B cell (primary cell): ENCODE measurements at regions not wholly inside any gene's neighbourhood (a gene's known extent, or its start where the extent isn't known, plus 50 kb on each side); places are given as distances from the start of the nearest gene placed in this dataset.

Experiments used
- EZH2 ChIP-seq: IDR thresholded peaks from 2 replicates; pipeline ENCODE4 v1.6.1; 2012; ENCODE audit warnings: borderline replicate concordance, low read depth, mild to moderate bottlenecking, moderate library complexity, low read length; ENCODE audit not compliant: insufficient read depth, poor library complexity, severe bottlenecking
- TF ChIP-seq, protein P1 (sequence below): fragments of 200-600 bp; IDR thresholded peaks from one replicate; pipeline ENCODE4 v1.8.0; 2022; ENCODE audit warnings: antibody characterized with exemption, mild to moderate bottlenecking

DNA sequence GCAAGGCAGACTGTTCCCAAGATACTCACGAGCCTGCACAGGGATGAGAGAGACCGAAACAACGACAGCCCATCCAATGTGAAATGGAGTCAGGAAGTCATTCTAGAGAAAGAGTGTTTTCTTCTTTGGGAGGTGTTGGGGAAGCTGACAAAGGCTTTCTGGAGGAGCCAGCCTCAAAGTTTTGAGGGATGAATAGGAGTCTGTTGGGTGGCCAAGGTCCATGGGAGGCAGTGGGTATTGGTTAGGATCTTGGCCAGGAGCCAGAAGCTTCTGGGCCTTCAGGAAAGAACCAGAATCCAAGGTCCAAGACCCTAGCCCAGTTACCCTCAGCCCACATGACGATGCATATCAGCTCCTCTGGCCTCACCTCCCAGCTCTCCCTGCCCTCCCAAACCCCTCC lies 59.9 kb upstream of the SHISAL1 start:
- TF ChIP-seq, protein P1, sequence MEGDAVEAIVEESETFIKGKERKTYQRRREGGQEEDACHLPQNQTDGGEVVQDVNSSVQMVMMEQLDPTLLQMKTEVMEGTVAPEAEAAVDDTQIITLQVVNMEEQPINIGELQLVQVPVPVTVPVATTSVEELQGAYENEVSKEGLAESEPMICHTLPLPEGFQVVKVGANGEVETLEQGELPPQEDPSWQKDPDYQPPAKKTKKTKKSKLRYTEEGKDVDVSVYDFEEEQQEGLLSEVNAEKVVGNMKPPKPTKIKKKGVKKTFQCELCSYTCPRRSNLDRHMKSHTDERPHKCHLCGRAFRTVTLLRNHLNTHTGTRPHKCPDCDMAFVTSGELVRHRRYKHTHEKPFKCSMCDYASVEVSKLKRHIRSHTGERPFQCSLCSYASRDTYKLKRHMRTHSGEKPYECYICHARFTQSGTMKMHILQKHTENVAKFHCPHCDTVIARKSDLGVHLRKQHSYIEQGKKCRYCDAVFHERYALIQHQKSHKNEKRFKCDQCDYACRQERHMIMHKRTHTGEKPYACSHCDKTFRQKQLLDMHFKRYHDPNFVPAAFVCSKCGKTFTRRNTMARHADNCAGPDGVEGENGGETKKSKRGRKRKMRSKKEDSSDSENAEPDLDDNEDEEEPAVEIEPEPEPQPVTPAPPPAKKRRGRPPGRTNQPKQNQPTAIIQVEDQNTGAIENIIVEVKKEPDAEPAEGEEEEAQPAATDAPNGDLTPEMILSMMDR: no peak
- TF ChIP-seq EZH2: no peak
